ENCODE measurements at regions not wholly inside any gene's neighbourhood (a gene's known extent, or its start where the extent isn't known, plus 50 kb on each side); places are given as distances from the start of the nearest gene placed in this dataset.
"Not testable (repeated sequence)": the region's sequence is repeated elsewhere in the genome, so short reads cannot be mapped to it uniquely, and the experiment has no call there.

DNA sequence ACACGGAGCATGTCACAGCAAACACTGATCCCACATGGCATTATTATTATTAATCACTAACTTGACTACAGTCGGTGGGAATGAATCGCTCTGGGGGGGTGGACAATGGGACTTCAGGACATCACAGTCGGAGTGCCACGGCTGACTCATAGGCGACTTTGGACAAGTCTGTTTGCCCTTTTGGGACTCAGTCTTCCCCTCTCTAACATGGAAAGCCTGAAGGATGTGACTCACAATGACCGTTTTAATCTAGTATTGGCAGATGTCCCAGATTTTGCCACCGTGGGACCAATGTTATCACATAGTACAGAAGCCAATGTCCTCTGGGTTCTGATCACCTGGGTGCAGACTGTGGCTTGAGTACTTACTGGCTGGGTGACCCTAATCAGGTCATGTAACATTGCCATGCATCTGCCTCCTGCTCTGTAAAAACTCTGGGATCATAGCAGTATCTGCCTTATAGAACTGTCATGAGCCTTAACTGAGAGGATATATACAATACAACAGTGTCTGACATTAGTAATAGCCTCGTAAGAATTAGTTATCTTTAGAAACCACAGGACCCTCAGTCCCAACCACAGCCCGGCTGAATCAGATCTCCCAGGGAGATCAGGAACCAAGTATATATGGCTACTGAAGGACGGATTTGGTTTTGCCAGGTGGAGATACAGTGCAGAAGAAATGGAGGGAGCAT is 362.6 kb downstream of the BCL11B start:
- no peak for DNase-seq (ENCODE audit: low read depth in 2 of 3, low spot score in 1 of 3)

DNA sequence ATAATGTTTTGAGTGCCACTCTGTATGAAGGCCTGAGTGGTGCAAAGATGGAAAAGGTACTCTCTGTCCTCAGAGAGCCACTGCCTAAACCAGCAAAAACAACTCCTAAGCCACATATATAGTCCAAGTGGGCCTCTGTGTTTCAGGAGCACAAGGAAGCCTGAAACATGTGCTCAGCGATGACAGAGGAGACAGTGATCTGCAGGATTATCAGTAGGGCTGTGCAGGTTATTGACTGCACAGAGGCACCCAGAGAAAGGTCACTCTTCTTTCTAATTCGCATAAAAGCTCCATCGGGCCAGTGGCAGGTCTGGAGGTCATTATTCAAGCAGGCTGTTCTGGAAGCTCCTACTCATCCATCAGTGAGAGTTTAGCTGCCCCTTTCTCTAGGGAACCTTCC is 361.9 kb downstream of the BCL11B start:
- no peak for DNase-seq (ENCODE audit: low read depth in 2 of 3, low spot score in 1 of 3)

DNA sequence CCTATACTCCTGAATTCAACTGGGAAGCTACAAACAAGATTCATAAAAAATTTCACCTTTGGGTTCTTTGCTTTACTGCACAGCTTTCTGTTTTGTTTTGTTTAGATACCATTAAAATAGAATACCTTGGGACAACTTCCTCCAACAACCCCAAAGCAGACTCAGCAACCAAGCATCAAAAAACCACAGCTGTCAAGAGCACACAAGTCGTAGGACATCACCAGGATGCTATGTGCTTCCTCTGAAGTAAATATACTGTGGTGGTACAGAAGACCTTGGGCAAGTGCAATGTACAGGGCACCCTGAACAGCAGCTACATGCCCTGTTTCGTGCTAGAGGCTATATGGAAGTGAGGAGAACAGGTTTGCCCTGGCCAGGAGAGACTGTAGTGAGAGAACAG is 359.3 kb downstream of the BCL11B start:
- DNase-seq (ENCODE audit: low read depth in 2 of 3, low spot score in 1 of 3): no peak

DNA sequence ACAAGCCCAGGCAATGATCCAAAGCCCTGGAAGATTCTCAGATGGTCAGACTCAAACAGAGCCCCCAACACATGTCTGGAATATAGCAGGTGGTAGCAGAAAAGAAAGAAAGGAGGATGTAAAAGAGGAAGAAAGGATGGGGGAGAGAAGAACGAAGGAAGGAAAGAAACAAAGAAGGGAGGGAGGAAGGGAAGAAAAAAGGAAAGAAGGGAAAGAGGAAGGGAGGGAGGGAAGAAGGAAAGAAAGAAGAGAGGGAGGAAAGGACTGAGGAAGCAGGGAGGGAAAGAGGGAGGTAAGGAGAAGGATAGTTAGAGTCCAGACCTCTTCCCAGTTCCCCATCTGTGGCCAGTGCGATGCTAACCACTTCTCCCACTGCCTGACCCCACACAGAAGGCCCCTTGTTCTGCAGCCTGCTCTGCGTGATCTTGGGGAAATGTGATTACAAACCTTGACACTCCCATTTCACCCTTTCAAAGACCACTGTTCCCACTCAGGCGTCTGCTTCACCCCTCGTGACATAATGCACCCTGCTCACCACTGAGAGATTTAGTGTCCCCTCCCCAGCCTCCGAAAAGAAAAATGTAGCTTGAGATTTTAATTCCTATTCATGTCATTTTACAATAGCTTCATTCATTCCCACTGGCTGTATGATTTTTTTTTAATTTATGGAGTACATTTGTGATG is 357.9 kb downstream of the BCL11B start:
- no peak for DNase-seq (ENCODE audit: low read depth in 2 of 3, low spot score in 1 of 3)

DNA sequence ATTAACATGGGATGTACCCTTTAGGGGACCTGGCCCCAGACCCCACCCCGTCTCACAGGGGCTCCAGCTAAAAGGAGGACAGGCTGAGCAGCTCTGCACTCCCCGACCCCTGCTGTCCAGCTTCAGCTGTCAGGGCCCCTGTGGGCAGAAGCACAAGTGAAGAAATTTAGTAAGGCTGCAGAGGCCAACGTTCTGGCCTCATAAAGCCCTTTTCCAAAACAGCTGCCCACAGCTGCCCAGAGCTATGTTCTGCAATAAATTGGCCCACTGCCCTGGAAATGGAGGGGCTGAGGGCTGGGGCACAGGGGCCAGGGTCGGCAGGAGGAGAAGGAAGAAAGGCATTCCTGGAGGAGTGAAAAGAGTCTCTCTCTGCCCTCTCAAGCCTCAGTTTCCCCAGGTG is 357.1 kb downstream of the BCL11B start:
- DNase-seq (ENCODE audit: low read depth in 2 of 3, low spot score in 1 of 3): no peak

DNA sequence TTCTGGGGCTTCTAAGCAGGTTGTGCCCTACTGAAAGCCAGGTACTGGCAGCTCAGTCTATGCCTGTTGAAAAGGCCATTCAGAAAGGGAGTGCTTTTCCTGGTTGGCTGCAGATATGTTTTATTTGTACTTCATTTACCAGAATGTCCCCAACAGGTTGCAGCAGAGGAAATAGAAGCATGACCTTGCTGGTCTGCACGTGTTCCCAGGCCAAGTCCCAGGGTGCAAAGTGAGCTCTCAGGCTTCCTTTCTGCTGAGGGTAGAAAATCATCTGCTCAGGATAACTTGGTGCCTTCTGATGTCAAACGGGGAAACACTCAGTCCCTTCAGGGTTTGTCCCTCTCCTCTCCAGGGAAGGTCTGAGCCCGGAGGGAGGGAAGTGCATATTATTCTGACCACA is 356.4 kb downstream of the BCL11B start:
- no peak for DNase-seq (ENCODE audit: low read depth in 2 of 3, low spot score in 1 of 3)

DNA sequence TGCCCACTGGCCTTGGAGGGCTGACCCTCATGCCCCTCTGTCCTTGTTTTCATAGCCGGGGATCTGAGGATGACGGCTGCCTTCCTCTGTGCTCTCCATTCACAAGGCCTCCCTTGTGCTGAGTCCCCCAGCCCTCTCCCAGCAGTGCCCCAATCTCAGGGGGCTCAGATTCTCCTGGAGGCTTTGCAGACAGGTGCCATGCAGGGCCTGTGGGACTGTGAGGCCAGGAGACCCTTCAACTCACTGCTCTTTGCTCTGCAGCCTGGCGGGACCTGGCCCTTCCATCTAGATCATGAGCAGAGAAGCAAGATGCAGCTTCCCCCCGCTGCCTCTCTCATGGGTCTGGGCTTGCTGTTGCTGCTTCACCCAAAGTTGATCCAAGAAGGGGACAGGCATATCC is 356.0 kb downstream of the BCL11B start:
- DNase-seq (ENCODE audit: low read depth in 2 of 3, low spot score in 1 of 3): no peak

DNA sequence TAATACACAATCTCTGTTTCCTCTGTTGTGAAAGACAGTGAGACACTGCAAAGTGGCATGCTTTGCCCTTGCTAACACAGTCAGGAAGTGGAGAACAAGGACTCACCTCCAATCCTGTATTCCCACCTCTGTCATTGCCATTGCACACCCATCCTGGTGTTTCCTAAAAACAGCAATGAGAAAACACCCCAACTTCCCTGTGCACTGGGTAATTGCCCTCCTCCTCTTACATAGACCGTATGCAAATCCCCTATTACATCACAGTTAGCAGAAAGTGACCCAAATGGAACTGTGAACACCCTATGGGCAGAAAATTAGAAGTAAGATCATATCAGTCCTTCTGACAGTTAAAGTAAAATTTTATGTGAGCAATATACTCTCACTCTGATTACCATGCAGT is 355.5 kb downstream of the BCL11B start:
- DNase-seq (ENCODE audit: low read depth in 2 of 3, low spot score in 1 of 3): no peak

DNA sequence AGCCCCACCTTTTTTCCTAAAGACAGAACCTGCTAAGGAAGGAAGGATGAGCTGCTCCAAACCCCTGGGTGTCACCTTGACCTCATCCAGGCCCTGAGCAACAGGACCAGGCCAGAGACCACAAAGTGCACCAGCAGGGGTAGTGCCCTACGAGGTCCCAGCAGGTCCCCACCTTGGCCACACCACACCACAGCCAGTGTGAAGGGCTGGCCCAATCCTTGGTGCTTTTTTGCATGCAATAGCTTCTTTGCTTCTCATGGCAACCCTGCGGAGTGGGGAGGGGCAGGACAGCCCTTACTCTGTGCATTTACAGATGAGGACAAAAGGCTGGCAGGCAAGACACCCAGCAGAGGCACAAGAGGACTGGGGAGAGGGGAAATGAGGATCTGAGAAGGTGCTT is 352.6 kb downstream of the BCL11B start:
- no peak for DNase-seq (ENCODE audit: low read depth in 2 of 3, low spot score in 1 of 3)

DNA sequence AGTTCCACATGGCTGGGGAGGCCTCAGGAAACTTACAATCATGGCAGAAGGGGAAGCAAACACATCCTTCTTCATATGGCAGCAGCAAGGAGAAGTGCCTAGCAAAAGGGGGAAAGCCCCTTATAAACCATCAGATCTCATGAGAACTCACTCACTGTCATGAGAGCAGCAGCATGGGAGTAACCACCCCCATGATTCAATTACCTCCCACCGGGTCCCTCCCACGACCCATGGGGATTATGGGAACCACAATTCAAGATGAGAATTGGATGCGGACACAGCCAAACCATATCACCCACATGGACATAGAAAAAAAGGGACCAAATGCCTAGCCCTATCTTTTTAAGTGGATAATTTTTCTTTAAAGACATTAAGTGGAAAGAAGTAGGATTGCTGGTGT is 350.7 kb downstream of the BCL11B start:
- DNase-seq (ENCODE audit: low read depth in 2 of 3, low spot score in 1 of 3): not testable (repeated sequence)

DNA sequence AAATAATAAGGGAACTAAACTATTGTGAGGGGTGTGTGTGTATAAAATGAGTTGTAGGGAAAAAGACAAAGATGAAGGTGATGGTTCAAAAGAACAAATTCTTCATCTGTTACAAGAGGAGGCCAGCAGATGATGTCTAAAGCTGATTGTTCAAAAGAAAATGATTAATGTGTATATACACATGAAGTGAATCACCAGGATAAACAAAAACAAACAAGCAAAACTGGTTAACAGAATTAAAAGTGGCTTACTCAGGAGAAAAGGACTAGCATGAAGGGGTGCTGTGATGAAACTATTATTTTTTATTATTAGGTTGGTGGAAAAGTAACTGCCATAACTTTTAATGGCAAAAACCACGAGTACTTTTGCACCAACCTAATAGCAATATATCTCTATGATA is 348.4 kb downstream of the BCL11B start:
- no peak for DNase-seq (ENCODE audit: low read depth in 2 of 3, low spot score in 1 of 3)

DNA sequence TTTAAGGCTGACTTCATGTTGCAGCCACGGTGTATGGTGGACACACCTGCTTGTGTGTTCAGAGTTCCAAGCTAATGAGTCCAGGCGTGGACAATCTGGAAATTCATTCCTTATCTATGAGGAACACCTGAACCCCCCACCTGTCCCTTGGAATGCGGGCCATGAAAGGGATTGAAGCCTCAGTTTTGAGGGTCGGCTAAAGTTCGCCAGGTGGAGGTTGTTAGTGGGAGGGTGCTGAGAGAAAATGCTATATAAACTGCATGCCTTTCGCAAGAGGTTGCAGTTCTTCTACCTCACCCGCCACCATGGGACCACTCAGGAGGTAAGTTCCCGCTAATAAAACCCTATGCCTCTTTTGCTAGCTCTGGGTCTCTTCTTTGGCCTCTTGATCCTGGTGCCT is 348.0 kb downstream of the BCL11B start:
- no peak for DNase-seq (ENCODE audit: low read depth in 2 of 3, low spot score in 1 of 3)

DNA sequence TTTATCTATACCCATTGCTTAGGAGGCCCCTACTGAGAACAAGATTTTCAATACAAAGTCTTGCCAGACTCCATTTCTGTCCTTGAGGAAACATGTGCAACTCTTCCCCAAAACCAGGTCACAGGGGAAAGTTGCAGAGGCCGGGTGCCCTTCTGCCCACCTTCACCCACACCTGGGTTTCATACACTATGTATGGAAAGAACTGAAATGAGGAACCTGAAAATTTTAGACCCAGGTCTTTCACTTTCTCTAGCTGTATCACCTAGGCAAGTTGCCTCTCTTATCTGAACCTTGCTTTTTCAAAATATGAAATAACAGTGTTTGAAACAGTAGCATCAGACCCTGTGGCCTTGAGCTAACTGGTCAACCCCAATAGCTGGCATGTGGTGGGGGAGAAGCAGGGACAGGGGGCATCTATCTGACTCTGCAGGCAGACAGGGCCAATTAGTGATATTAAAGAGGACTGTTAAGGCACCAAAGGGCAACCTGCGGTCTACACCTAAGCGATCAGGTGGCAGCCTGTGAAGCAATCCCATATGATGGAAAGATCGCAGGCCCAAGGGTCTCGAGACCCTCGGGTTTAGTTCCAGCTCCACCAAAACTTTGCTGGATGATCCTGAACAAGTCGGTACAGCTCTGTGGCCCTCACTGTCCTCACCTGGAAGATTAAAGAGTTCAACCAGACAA is 346.5 kb downstream of the BCL11B start:
- no peak for DNase-seq (ENCODE audit: low read depth in 2 of 3, low spot score in 1 of 3)

DNA sequence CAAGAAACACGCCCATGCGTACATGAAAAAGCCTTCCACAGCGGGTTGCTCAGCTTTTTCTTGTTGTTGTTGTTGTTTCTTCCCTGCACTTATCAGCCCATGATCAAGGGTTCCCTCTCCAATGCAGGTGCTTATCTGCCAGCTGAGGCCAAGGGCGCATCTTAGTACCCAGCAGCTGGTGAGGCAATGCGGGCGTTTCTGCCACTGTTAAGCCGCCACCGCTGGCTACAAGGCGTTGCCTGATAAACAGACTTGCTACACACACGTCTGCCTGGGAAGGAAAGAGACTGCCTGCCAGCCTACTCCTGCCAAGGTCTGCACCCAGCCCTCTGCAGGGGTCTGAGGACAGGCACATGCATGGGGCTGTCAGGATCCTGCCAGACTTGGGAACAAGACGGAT is 345.9 kb downstream of the BCL11B start:
- no peak for DNase-seq (ENCODE audit: low read depth in 2 of 3, low spot score in 1 of 3)

DNA sequence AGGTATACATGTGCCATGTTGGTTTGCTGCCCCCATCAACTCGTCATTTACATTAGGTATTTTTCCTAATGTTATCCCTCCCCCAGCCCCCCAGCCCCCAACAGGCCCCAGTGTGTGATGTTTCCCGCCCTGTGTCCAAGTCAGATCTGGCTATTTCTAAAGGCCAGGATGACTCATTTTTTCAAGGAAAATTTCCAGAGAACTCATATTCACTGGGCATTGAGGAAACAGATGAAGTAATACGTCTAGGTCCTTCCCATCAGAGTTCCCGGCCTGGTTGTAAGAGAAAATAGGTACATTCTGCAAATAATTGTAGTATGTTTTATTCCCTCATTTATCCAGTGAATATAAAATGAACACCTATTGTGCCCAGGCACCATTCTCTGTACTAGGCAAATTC is 345.2 kb downstream of the BCL11B start:
- no peak for DNase-seq (ENCODE audit: low read depth in 2 of 3, low spot score in 1 of 3)

DNA sequence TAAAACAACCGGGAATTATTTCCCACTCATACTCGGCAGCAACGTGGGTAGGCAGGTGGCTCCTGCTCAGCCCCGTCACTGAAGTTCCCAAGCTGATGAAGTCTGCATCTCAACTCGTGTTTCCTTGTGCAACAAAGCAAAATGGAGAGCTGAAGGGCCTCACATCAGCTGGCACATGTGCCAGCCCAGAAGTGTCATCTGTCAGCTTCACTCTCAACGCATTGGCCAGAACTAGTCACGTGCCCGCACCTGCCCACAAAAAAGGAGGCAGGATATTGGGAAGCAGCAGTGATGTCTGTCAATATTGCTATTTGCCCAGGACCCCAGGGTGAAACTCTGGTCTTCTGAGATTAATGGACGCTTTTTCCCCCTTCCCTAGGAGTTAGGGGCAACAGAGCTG is 344.0 kb downstream of the BCL11B start:
- DNase-seq (ENCODE audit: low read depth in 2 of 3, low spot score in 1 of 3): no peak

DNA sequence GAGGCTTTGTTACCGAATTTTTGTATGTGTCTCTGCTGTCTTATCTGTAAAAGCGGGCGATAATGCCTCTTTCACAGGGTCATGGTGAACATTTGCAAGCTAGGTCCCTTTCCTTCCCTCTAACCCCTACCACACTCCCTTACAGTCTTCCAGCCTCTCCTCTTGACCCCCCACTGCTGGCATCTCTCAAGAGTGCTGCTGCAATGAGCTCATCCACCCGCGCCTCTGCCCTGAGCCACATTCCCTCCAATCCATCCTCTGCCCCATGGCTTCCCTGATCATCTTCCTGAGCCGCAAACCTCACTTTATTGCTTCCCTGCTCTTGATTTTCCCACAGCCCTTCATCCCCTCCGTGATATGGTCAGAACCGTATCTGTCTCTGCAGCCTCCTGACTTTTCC is 343.6 kb downstream of the BCL11B start:
- no peak for DNase-seq (ENCODE audit: low read depth in 2 of 3, low spot score in 1 of 3)

DNA sequence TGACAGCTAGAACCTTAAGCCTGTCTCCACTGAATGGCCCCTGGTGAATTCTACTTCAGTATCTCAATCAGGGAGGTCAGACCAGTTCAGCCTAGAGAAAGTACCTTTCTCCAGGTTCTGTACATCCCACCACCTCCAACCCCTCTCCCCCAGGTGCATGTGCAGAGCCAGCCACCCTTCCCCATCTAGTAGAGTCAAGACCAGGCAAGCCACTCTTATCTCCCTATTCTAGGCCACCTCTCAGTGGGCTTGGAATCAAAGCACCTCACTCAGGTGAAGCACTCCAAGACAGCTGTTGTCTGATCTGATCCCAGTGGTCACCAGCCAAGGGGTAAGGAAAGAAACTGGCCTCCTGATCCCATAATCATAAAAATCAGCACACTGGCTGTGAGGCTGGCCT is 340.9 kb downstream of the BCL11B start:
- DNase-seq (ENCODE audit: low read depth in 2 of 3, low spot score in 1 of 3): no peak

DNA sequence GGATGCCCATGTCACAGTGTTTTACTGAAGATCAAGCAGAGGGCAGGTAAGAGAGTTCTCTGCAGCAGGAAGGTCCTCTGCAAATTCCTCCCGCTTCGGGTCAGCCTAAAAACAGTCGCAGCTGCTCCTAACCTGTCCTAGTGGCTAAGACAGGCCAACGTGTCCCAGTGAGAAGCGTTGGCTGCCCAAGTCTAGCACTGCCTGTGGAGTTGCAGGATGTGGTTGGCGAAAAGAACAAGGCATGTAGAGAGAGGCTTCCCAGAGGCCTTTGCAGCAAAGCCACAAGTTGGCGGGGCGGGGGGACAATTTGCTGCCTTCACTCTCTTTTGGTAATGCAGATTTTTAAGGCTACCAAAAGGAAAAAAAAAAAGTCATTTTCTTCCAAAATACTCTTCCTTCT is 340.1 kb downstream of the BCL11B start:
- DNase-seq (ENCODE audit: low read depth in 2 of 3, low spot score in 1 of 3): peak; percentile 30 to 44 (median 32)

DNA sequence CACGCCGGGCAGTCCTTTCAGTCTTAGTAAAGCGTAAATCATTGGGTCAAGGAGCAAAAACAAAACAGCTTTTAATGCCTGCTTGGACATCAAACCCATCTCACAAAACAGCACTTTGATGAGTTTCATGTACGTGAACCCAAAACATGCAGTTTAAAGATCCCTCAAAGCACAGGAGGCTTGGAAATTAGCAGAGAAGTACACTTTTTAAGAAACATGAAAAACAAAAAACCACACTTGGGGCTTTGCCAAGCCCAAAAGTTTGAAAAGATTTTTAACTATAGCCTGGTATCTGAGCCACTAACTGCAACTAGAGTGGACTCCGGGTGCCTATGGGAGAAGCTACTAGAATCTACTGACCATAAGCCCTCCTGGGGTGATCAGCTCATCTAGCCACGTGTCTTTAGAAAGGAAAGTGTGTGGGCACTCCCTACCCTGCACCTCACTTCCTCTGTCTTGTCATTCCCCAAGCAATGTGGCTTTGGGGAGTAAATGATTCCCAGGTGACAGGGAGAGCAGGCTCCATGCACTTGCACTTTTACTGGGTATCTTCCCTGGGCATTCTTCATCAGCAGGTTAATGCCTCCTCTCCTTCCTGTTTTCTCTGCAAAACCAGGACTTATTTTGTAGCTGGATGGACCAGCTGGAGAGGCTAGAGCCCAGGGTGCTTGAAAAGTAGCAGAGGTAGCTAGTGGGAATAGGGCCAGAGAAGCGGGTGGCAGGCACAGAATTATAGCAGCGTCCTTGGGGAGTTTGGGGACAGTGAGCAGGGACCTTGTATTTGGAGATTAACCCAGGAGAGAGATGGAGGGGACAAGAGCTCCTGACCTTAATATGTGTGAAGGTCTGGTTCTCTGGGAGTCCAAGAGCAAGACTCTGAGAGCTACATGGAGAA is 339.3 kb downstream of the BCL11B start:
- DNase-seq (ENCODE audit: low read depth in 2 of 3, low spot score in 1 of 3): no peak

DNA sequence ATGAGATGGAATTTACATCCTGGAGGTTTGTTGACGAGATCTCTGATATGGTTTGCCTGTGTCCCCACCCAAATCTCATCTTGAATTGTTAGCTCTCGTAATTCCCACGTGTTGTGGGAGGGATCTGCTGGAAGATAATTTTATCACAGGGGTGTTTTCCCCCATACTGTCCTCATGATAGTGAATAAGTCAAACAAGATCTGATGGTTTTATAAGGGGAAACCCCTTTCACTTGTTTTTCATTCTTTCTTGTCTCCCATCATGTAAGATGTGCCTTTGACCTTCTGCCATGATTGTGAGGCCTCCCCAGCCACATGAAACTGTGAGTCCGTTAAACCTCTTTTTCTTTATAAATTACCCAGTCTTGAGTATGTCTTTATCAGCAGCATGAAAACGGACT is 337.4 kb downstream of the BCL11B start:
- not testable (repeated sequence) for DNase-seq (ENCODE audit: low read depth in 2 of 3, low spot score in 1 of 3)

DNA sequence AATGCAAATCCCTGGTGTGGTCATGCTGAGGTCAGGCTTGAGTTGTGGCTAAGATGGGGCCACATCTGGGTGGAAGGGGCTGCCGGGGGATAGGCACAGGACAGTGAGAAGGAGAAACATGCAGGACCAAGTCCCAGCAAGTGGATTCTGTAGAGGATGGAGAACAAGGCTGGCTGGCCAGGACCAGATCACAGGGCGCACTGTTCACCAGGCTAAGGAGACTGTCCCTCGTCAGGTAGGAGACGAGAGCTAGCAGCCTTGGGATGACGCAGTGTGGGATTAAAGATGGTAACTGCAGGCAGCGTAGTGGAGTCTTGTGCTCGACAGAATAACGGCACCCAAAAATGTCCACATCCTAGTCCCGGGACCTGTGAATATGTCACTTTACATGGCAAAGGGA is 336.1 kb downstream of the BCL11B start:
- no peak for DNase-seq (ENCODE audit: low read depth in 2 of 3, low spot score in 1 of 3)

Measured in stimulated activated CD4-positive, alpha-beta T cell treated with anti-CD3 and anti-CD28 coated beads, Interleukin-12 subunit alpha, Interleukin-12 subunit beta, amount 100 ng/mL, for 48 hours (primary cell).